ENCODE measurements at regions not wholly inside any gene's neighbourhood (a gene's known extent, or its start where the extent isn't known, plus 50 kb on each side); places are given as distances from the start of the nearest gene placed in this dataset.

GRCh38 chr6:9537381-9537780 is 877.5 kb downstream of the TFAP2A start:
- ATAC-seq (no peak), DNase-seq (ENCODE audit: low read depth, low spot score) (no peak)
- BruUV-seq (replicated peaks), result no TSS peak
- ChIA-PET CTCF (no interaction called here), POLR2A (interaction anchor here (0.6 kb wide), 1 partner anchor 1434 kb away, joined by 3 read pairs; no protein-coding TSS in a partner anchor)
- in situ Hi-C loops (cut with HindIII; ENCODE audit: low pct_unique_long_range_greater_than_20kb, low sequenced_read_pairs) (no loop called here), intact Hi-C loops (cut with micrococcal nuclease; ENCODE audit: unreplicated experiment) (no loop called here)
- no peak for TF ChIP-seq REST (IDR thresholded peaks at IDR 0.05; ENCODE audit: insufficient read depth in 1 of 2, low read depth in 2 of 2, low read length in 1 of 2)
- no peak for TF ChIP-seq SIN3A (IDR thresholded peaks at IDR 0.05; ENCODE audit: borderline replicate concordance, insufficient read depth, low read depth, low read length)
- no peak for TF ChIP-seq POLR2AphosphoS5 (IDR thresholded peaks at IDR 0.05; ENCODE audit: low read depth, low read length)
- H3K4me3 ChIP-seq (ENCODE audit: low read depth in 2 of 2, low read length in 2 of 2), result no peak overlapping the region
- no peaks in the 10 kb centered on the region for H3K36me3 ChIP-seq (ENCODE audit: control insufficient read depth, insufficient read depth, low read length)
- H3K9me3 ChIP-seq (ENCODE audit: control insufficient read depth, insufficient read depth, low read depth, low read length), result peaks cover 6% of the 10 kb centered on the region; the same call in 1 of the 2 replicates
- no peak overlapping the region for H3K27ac ChIP-seq (ENCODE audit: low read length)
- H3K4me1 ChIP-seq (ENCODE audit: control insufficient read depth, insufficient read depth, low read length), result no peaks in the 10 kb centered on the region
- H3K27me3 ChIP-seq (ENCODE audit: control insufficient read depth, insufficient read depth, low read length), result no peaks in the 10 kb centered on the region

GRCh38 chr6:9535106-9535505 is 879.8 kb downstream of the TFAP2A start:
- H3K36me3 ChIP-seq (ENCODE audit: control insufficient read depth, insufficient read depth, low read length), result no peaks in the 10 kb centered on the region
- CTCF ChIA-PET, result interaction anchor here (0.7 kb wide), 1 partner anchor 54 kb away, joined by 4 read pairs; no protein-coding TSS in a partner anchor
- TF ChIP-seq POLR2AphosphoS5 (IDR thresholded peaks at IDR 0.05; ENCODE audit: low read depth, low read length), result no peak
- no peak for TF ChIP-seq REST (IDR thresholded peaks at IDR 0.05; ENCODE audit: insufficient read depth in 1 of 2, low read depth in 2 of 2, low read length in 1 of 2)
- TF ChIP-seq TCF7L2 (IDR thresholded peaks at IDR 0.05; ENCODE audit: low read depth, low read length), result no peak
- no peak for TF ChIP-seq CTCF (IDR thresholded peaks at IDR 0.05)
- intact Hi-C loops (cut with micrococcal nuclease; ENCODE audit: unreplicated experiment) (no loop called here), in situ Hi-C loops (cut with HindIII; ENCODE audit: low pct_unique_long_range_greater_than_20kb, low sequenced_read_pairs) (no loop called here)
- POLR2A ChIA-PET, result no interaction called here
- no peaks in the 10 kb centered on the region for H3K27me3 ChIP-seq (ENCODE audit: control insufficient read depth, insufficient read depth, low read length)
- peaks cover 26% of the 10 kb centered on the region for H3K9me3 ChIP-seq (ENCODE audit: control insufficient read depth, insufficient read depth, low read depth, low read length)
- H3K4me3 ChIP-seq (ENCODE audit: low read depth in 2 of 2, low read length in 2 of 2), result no peak overlapping the region
- ATAC-seq (no peak), DNase-seq (ENCODE audit: low read depth, low spot score) (no peak)
- peak overlapping the region; percentile 55; the same call in 1 of the 2 replicates for H3K27ac ChIP-seq (ENCODE audit: low read length)
- no TSS peak for BruUV-seq (replicated peaks)
- no peaks in the 10 kb centered on the region for H3K4me1 ChIP-seq (ENCODE audit: control insufficient read depth, insufficient read depth, low read length)

All from Panc1 (cell line).